Immature natural killer cell (primary cell): ENCODE measurements at regions not wholly inside any gene's neighbourhood (a gene's known extent, or its start where the extent isn't known, plus 50 kb on each side); places are given as distances from the start of the nearest gene placed in this dataset.
A peak's percentile ranks its signal among the peaks of the same experiment; 100 is the strongest.
"Not testable (repeated sequence)": the region's sequence is repeated elsewhere in the genome, so short reads cannot be mapped to it uniquely, and the experiment has no call there.

ENCODE experiments used
- DNase-seq, 3 donors: peaks; one replicate each; pipeline ENCODE4 v3.0.0; 2022; ENCODE audit warnings: mixed read lengths in 1 of 3
- H3K27ac Mint-ChIP-seq, 6 donors: one replicate each; pipeline ENCODE4 v1.8.0; 2020; ENCODE audit warnings: mixed read lengths in 6 of 6, mild to moderate bottlenecking in 5 of 6, inconsistent platforms in 4 of 6, moderate library complexity in 3 of 6
- H3K27me3 Mint-ChIP-seq, 3 donors: one replicate each; pipeline ENCODE4 v1.8.0; 2020 to 2021; ENCODE audit warnings: low read depth in 3 of 3, mild to moderate bottlenecking in 3 of 3, mixed read lengths in 3 of 3, moderate library complexity in 3 of 3, inconsistent platforms in 1 of 3
- H3K36me3 Mint-ChIP-seq, 3 donors: one replicate each; pipeline ENCODE4 v1.8.0; 2020; ENCODE audit warnings: mixed read lengths in 3 of 3, inconsistent platforms in 2 of 3, mild to moderate bottlenecking in 2 of 3
- H3K4me1 Mint-ChIP-seq, 2 donors: one replicate each; pipeline ENCODE4 v1.8.0; 2020; ENCODE audit warnings: inconsistent platforms in 2 of 2, mild to moderate bottlenecking in 2 of 2, mixed read lengths in 2 of 2, moderate library complexity in 1 of 2
- H3K4me3 Mint-ChIP-seq, 5 donors: one replicate each; pipeline ENCODE4 v1.8.0; 2020; ENCODE audit warnings: mild to moderate bottlenecking in 5 of 5, mixed read lengths in 5 of 5, inconsistent platforms in 3 of 5, moderate library complexity in 3 of 5
- H3K9me3 Mint-ChIP-seq, 6 donors: one replicate each; pipeline ENCODE4 v1.8.0; 2020; ENCODE audit warnings: mild to moderate bottlenecking in 6 of 6, mixed read lengths in 6 of 6, inconsistent platforms in 4 of 6, moderate library complexity in 3 of 6

DNA sequence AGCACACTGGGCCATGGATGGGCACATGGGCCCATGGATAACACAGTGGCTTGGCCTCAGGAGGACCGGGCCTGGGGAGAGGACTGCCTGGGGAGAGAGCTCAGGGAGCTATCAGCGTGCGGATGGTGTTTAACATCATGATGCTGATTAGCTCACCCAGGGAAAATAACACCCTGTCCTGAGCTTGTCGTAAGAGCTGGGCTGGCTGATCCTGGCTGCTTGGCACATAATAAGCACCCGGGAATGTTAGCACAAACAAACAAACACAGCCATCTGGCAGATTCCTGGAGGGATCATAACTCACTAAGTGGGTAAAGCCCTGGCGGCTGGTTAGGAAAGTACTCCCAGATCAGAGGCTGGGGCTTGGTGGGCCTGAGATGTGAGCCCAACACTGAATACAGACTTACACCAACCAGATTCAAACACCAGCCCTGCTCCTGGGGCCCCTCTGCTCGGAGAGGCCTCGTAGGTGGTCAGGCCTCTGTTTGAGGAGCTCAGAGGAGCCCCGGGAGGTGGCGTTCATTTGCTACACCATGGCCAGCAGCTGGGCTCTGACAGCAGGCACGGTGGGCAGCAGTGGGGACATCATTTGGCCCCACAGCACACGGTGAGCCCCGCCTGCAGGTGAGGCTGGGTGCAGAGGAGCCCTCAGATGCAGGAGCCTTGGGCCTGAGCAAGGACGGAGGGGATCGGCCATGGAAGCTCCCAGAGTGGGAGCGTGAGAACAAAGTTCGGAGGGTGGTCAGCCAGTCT, 193.4 kb upstream of the HDAC4 start:
- no peak overlapping the region for H3K27ac Mint-ChIP-seq
- DNase-seq = no peak
- no peak overlapping the region for H3K4me3 Mint-ChIP-seq
- H3K9me3 Mint-ChIP-seq = peaks cover 0 to 2% (median 0%) of the 10 kb centered on the region in 6 donors
- peaks cover 0 to 4% (median 3%) of the 10 kb centered on the region in 3 donors for H3K36me3 Mint-ChIP-seq
- H3K4me1 Mint-ChIP-seq = peaks cover 4 to 10% of the 10 kb centered on the region in 2 donors
- H3K27me3 Mint-ChIP-seq = peaks cover 0 to 2% (median 1%) of the 10 kb centered on the region in 3 donors

- peaks cover 0 to 2% (median 0%) of the 10 kb centered on the region in 6 donors for H3K9me3 Mint-ChIP-seq
- peaks cover 4 to 6% of the 10 kb centered on the region in 2 donors for H3K4me1 Mint-ChIP-seq
- peaks cover 0 to 2% (median 1%) of the 10 kb centered on the region in 3 donors for H3K27me3 Mint-ChIP-seq
- peak overlapping the region in 1 of 6 donors; percentile 76 for H3K27ac Mint-ChIP-seq
- peaks cover 0 to 4% (median 3%) of the 10 kb centered on the region in 3 donors for H3K36me3 Mint-ChIP-seq
- DNase-seq = no peak
- H3K4me3 Mint-ChIP-seq = no peak overlapping the region
Observed at GRCh38 chr2:239593455-239593854, 192.6 kb upstream of the HDAC4 start.

GRCh38 chr2:239592629-239593290, 191.9 kb upstream of the HDAC4 start:
- H3K36me3 Mint-ChIP-seq, H3K27me3 Mint-ChIP-seq, H3K9me3 Mint-ChIP-seq, H3K27ac Mint-ChIP-seq, H3K4me3 Mint-ChIP-seq, H3K4me1 Mint-ChIP-seq, DNase-seq: not testable (repeated sequence)

DNA sequence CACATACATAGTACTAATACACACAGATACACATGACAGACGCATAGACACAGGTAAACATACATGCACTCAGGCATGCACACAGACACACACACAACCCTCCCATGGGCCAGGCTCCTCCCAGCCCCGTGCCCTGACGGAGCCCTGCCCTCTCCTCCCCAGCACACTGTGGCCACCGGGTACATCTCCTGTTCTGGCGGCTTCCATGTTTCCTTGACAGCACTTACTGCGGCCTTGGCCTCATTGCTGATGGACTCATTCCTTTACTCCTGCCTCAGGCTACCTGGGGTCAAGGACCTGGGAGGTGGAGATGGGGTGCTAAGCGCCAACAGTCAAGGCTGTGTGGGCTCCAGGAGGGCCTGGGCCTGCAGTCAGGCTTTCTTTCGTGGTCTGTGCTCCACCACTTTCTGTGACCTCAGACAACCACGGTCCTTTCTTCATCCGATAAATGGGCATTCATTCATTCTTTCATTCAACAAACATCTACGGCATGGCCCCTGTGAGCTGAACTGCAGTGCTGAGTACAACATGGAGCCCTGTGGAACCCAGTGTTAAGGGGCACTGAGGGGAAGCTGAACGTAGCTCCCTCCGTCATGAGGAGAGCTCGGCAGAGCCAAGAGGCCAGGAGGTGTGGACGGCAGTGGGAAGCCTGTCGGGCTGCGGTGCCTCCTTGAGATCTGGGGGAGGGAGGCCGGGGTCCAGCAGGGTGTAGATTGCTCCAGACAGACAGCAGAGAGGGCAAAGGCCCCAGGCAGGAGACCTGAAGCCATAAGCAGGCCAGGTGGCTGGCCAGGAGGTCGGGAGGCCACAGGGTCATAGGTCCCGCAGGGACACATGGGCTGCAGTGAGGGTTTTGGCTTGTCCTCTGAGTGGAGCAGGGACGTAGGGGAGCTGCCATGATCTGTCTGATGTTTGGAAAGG, 190.4 kb upstream of the HDAC4 start:
- Mint-ChIP-seq H3K4me1 (no peaks in the 10 kb centered on the region), H3K9me3 (peaks cover 0 to 2% (median 0%) of the 10 kb centered on the region in 6 donors), H3K27me3 (peaks cover 0 to 5% (median 0%) of the 10 kb centered on the region in 3 donors), H3K4me3 (no peak overlapping the region), H3K27ac (no peak overlapping the region), H3K36me3 (peaks cover 0 to 4% (median 3%) of the 10 kb centered on the region in 3 donors)
- no peak for DNase-seq

GRCh38 chr2:239590276-239590675, 189.5 kb upstream of the HDAC4 start:
- no peak overlapping the region for H3K27ac Mint-ChIP-seq
- H3K36me3 Mint-ChIP-seq = peaks cover 0 to 4% (median 3%) of the 10 kb centered on the region in 3 donors
- H3K27me3 Mint-ChIP-seq = peaks cover 0 to 3% (median 2%) of the 10 kb centered on the region in 3 donors
- no peak for DNase-seq
- H3K9me3 Mint-ChIP-seq = peaks cover 0 to 2% (median 0%) of the 10 kb centered on the region in 6 donors
- no peak overlapping the region for H3K4me3 Mint-ChIP-seq
- H3K4me1 Mint-ChIP-seq = no peaks in the 10 kb centered on the region

GRCh38 chr2:239589833-239590232, 189.0 kb upstream of the HDAC4 start:
- no peak overlapping the region for H3K27ac Mint-ChIP-seq
- H3K36me3 Mint-ChIP-seq = peaks cover 0 to 4% (median 3%) of the 10 kb centered on the region in 3 donors
- no peak overlapping the region for H3K4me3 Mint-ChIP-seq
- no peaks in the 10 kb centered on the region for H3K4me1 Mint-ChIP-seq
- peaks cover 0 to 4% (median 2%) of the 10 kb centered on the region in 3 donors for H3K27me3 Mint-ChIP-seq
- peaks cover 0 to 2% (median 0%) of the 10 kb centered on the region in 6 donors for H3K9me3 Mint-ChIP-seq
- no peak for DNase-seq

GRCh38 chr2:239589270-239589825, 188.5 kb upstream of the HDAC4 start:
- no peaks in the 10 kb centered on the region for H3K4me1 Mint-ChIP-seq
- peaks cover 0 to 4% (median 3%) of the 10 kb centered on the region in 3 donors for H3K36me3 Mint-ChIP-seq
- no peak overlapping the region for H3K27ac Mint-ChIP-seq
- H3K9me3 Mint-ChIP-seq = peaks cover 0 to 2% (median 0%) of the 10 kb centered on the region in 6 donors
- H3K4me3 Mint-ChIP-seq = no peak overlapping the region
- DNase-seq = no peak
- H3K27me3 Mint-ChIP-seq = peaks cover 0 to 4% (median 2%) of the 10 kb centered on the region in 3 donors

- Mint-ChIP-seq H3K9me3 (peaks cover 0 to 2% (median 0%) of the 10 kb centered on the region in 6 donors), H3K4me1 (no peaks in the 10 kb centered on the region), H3K4me3 (no peak overlapping the region), H3K27me3 (peaks cover 0 to 4% (median 2%) of the 10 kb centered on the region in 3 donors), H3K27ac (no peak overlapping the region), H3K36me3 (peaks cover 0 to 4% (median 3%) of the 10 kb centered on the region in 3 donors)
- DNase-seq = no peak
Observed at GRCh38 chr2:239588451-239589269, 187.8 kb upstream of the HDAC4 start.

GRCh38 chr2:239587841-239588240, 187.0 kb upstream of the HDAC4 start:
- Mint-ChIP-seq H3K4me1 (no peaks in the 10 kb centered on the region), H3K27me3 (peaks cover 1 to 4% (median 2%) of the 10 kb centered on the region in 3 donors), H3K9me3 (peaks cover 0 to 2% (median 0%) of the 10 kb centered on the region in 6 donors), H3K27ac (no peak overlapping the region), H3K4me3 (no peak overlapping the region), H3K36me3 (peaks cover 0 to 4% (median 3%) of the 10 kb centered on the region in 3 donors)
- no peak for DNase-seq

DNA sequence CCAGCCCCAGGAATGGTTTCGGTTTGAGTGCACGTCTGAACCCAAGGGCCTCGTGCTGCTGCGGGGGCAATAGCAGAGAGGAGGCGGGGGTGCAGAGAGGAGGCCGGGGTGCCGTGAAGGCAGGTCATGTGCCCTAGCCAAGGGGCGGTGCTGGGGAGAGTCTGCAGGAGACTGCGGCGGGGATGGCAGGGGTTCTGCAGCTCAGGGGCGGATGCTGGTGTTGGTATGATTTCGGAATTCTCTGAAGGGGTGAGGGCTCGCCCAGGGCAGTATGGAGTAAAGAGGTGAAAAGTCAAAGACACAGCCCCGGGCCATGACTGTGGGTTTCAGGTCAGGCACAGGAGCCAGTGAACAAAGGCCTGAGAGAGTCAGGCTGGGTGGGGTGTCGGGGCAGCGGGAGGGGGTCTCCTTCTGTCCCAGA, 186.5 kb upstream of the HDAC4 start:
- Mint-ChIP-seq H3K4me1 (no peaks in the 10 kb centered on the region), H3K4me3 (no peak overlapping the region), H3K36me3 (peaks cover 0 to 4% (median under 1%) of the 10 kb centered on the region in 3 donors), H3K27ac (no peak overlapping the region), H3K27me3 (peaks cover 1 to 4% (median 2%) of the 10 kb centered on the region in 3 donors), H3K9me3 (peaks cover 0 to 2% (median 0%) of the 10 kb centered on the region in 6 donors)
- DNase-seq = no peak

GRCh38 chr2:239586651-239587310, 186.0 kb upstream of the HDAC4 start:
- Mint-ChIP-seq H3K36me3 (peaks cover 0 to 4% (median 0%) of the 10 kb centered on the region in 3 donors), H3K4me3 (no peak overlapping the region), H3K27ac (no peak overlapping the region), H3K9me3 (peaks cover 0 to 2% (median 0%) of the 10 kb centered on the region in 6 donors), H3K27me3 (peaks cover 1 to 4% (median 2%) of the 10 kb centered on the region in 3 donors), H3K4me1 (no peaks in the 10 kb centered on the region)
- DNase-seq = no peak

DNA sequence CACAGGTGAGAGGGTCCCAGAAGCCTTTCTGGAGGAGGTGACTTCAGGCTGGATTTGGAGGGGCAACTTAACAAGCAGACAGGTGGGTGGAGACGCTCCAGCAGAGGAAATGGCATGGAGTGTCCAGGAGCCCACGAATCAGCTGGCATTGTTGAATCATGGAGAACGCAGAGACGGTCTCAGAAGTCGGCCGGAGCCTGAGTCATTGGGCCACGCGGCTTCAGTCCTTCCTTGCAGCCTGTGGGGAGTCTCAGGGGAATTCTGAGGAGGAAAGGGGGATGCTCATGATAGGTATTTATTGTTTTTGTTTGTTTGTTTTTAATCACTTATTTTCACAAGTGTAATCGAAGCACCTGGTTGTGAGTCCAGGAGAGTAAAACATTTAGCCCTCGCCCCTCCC, 184.6 kb upstream of the HDAC4 start:
- DNase-seq = no peak
- Mint-ChIP-seq H3K36me3 (no peaks in the 10 kb centered on the region), H3K4me3 (no peak overlapping the region), H3K27ac (no peak overlapping the region), H3K4me1 (no peaks in the 10 kb centered on the region), H3K9me3 (no peaks in the 10 kb centered on the region), H3K27me3 (peaks cover 1 to 4% (median 2%) of the 10 kb centered on the region in 3 donors)
